ENCODE measurements at regions not wholly inside any gene's neighbourhood (a gene's known extent, or its start where the extent isn't known, plus 50 kb on each side); places are given as distances from the start of the nearest gene placed in this dataset.

- no peak overlapping the region for H3K27ac ChIP-seq (ENCODE audit: low read depth, low read length)
Measured at GRCh38 chr5:131067636-131068035, 97.4 kb downstream of the HINT1 start.

DNA sequence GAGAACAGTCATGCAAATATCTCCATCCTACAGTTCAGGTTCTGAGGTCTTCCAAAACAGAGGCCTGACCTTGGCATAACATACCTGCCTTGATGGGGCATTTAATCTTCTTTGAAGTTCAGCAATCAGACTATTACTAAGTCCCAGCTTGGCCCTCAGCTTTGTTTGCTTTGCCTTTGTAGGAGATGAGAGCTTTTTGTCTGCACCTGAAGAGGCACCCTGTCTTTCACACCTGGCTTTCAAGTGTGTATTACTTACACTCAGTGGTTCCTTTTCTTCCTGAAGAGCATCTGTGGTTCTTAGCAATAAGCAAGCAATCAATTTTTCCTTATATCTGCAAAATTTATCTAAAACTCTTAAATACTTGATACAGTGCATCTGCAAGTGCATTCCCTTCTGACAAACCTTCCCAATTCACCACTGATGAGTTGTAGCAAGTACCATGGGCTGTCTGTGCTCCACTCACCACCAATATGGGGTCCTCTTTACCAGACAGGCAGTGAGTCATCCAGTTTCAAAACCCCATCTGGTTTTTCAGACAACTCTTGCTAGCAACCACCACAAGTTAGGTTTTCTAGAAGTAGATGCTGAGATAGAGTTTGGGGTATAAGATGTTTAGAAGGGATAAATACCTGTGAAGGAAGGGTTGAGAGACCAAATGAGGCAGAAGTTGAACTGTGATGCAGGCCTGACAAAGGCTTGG is 100.2 kb downstream of the HINT1 start:
- Histone ChIP-seq H3K9me3 (ENCODE audit: control insufficient read depth in 1 of 2, low read length in 2 of 2) (peaks cover 0 to 3% of the 10 kb centered on the region in 2 donors), H3K36me3 (ENCODE audit: control insufficient read depth in 1 of 2, insufficient read depth in 2 of 2, low read length in 2 of 2) (no peaks in the 10 kb centered on the region), H3K4me3 (ENCODE audit: low read depth in 1 of 2, low read length in 2 of 2) (no peak overlapping the region), H3K9ac (ENCODE audit: low read depth in 1 of 2, low read length in 2 of 2) (no peak overlapping the region), H3K4me1 (ENCODE audit: control insufficient read depth in 1 of 2, insufficient read depth in 2 of 2, low read length in 2 of 2) (no peaks in the 10 kb centered on the region), H3K27ac (ENCODE audit: low read depth, low read length) (no peak overlapping the region), H3K27me3 (ENCODE audit: control insufficient read depth in 1 of 2, insufficient read depth in 2 of 2, low read length in 2 of 2) (no peaks in the 10 kb centered on the region)

More at GRCh38 chr5:131067636-131068035, 97.4 kb downstream of the HINT1 start:
- Histone ChIP-seq H3K9me3 (ENCODE audit: control insufficient read depth in 1 of 2, low read length in 2 of 2) (peaks cover 0 to 3% of the 10 kb centered on the region in 2 donors), H3K4me1 (ENCODE audit: control insufficient read depth in 1 of 2, insufficient read depth in 2 of 2, low read length in 2 of 2) (no peaks in the 10 kb centered on the region), H3K4me3 (ENCODE audit: low read depth in 1 of 2, low read length in 2 of 2) (no peak overlapping the region), H3K9ac (ENCODE audit: low read depth in 1 of 2, low read length in 2 of 2) (no peak overlapping the region), H3K36me3 (ENCODE audit: control insufficient read depth in 1 of 2, insufficient read depth in 2 of 2, low read length in 2 of 2) (no peaks in the 10 kb centered on the region), H3K27me3 (ENCODE audit: control insufficient read depth in 1 of 2, insufficient read depth in 2 of 2, low read length in 2 of 2) (no peaks in the 10 kb centered on the region)

DNA sequence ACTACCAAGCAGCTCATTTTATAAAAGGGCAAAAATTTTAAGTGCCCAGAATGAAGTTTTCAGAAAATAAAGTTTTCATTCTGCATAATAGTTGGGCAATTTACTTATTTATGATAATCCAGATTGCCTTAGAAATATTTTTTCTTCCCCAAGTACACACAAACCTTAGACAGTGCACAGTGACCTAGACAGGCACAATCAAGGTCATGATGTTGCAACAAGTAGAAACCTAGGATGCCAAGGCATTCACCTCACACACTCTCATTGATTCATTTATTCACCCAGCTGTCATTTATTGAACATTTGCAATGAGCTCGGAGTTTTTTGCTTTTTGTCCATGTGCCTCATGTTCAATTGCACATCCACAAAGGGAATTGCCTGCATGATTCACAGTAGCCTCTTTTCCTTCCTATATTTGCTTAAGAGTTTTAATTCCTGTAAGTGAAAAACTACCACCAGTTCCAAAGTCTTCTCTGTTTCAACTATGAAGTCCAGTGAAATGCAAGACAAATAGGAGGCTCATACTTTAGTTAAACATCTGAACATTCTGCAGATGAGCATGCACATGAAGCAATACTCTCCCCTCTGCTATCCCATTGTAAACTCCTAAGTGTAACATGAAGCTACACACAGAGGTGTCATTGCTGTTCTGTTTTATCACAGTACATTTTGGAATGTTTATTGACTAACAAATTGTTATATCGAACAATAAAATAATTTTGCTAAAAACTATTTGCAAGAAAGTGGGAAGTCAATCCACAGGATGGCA is 122.9 kb downstream of the HINT1 start:
- Histone ChIP-seq H3K27me3 (ENCODE audit: control insufficient read depth in 1 of 2, insufficient read depth in 2 of 2, low read length in 2 of 2) (no peaks in the 10 kb centered on the region), H3K4me1 (ENCODE audit: control insufficient read depth in 1 of 2, insufficient read depth in 2 of 2, low read length in 2 of 2) (no peaks in the 10 kb centered on the region), H3K4me3 (ENCODE audit: low read depth in 1 of 2, low read length in 2 of 2) (no peak overlapping the region), H3K27ac (ENCODE audit: low read depth, low read length) (no peak overlapping the region), H3K36me3 (ENCODE audit: control insufficient read depth in 1 of 2, insufficient read depth in 2 of 2, low read length in 2 of 2) (no peaks in the 10 kb centered on the region), H3K9ac (ENCODE audit: low read depth in 1 of 2, low read length in 2 of 2) (no peak overlapping the region), H3K9me3 (ENCODE audit: control insufficient read depth in 1 of 2, low read length in 2 of 2) (no peaks in the 10 kb centered on the region)

DNA sequence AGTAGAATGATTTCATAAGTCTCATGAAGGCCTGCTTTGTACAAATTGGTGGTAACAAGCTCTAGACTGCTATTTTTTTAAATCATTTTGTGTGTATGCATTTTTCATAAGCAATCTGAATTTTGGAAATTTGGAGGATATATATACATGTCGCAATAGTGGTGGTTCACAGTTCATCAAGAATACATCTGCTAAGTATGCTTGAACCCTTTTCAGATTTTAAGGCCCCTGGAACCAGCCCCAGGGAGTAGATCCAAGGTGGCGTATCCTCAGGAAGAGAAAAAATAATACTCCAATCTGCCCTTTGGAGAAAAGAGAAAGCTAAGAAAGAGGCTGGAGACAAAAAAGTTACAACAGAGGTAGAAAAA is 141.6 kb downstream of the HINT1 start:
- H3K9ac ChIP-seq (ENCODE audit: low read depth in 1 of 2, low read length in 2 of 2), result no peak overlapping the region
- H3K9me3 ChIP-seq (ENCODE audit: control insufficient read depth in 1 of 2, low read length in 2 of 2), result no peaks in the 10 kb centered on the region
- peaks cover 0 to 3% of the 10 kb centered on the region in 2 donors for H3K4me1 ChIP-seq (ENCODE audit: control insufficient read depth in 1 of 2, insufficient read depth in 2 of 2, low read length in 2 of 2)
- H3K36me3 ChIP-seq (ENCODE audit: control insufficient read depth in 1 of 2, insufficient read depth in 2 of 2, low read length in 2 of 2), result no peaks in the 10 kb centered on the region
- no peaks in the 10 kb centered on the region for H3K27me3 ChIP-seq (ENCODE audit: control insufficient read depth in 1 of 2, insufficient read depth in 2 of 2, low read length in 2 of 2)
- no peak overlapping the region for H3K27ac ChIP-seq (ENCODE audit: low read depth, low read length)
- H3K4me3 ChIP-seq (ENCODE audit: low read depth in 1 of 2, low read length in 2 of 2), result no peak overlapping the region

DNA sequence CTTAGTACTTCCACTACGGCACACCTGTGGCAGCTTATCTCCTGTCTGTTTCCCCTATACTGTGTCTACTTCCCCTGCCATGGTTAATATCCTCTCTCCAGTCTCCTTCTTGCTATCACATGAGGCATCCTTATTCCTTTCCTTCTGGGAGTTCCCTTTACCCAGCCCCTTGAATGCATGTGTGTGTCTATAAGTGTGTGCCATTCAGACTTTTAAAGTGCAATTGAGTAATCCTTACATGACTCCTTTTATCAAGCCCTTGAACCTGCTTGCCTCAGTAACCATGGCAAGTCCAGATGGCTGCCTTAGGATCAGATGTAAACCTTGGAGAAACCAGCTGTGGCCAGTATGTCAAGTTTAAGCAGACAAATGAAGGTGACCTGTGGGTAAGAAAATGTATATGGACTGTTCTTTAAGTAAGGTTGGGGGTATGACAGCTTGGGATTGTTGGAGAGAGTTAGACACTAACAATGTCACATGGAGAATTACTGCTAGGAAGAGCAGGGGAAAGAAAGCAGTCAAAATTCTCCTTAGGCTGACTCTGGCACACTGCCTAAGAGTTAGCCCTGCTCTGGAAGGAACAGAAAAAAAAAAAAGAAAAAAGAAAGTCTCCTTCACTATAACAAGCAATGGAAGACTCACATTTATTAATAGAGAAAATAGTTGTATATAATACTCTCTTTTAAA is 142.1 kb downstream of the HINT1 start:
- Histone ChIP-seq H3K36me3 (ENCODE audit: control insufficient read depth in 1 of 2, insufficient read depth in 2 of 2, low read length in 2 of 2) (no peaks in the 10 kb centered on the region), H3K27ac (ENCODE audit: low read depth, low read length) (no peak overlapping the region), H3K27me3 (ENCODE audit: control insufficient read depth in 1 of 2, insufficient read depth in 2 of 2, low read length in 2 of 2) (no peaks in the 10 kb centered on the region), H3K4me3 (ENCODE audit: low read depth in 1 of 2, low read length in 2 of 2) (no peak overlapping the region), H3K9me3 (ENCODE audit: control insufficient read depth in 1 of 2, low read length in 2 of 2) (no peaks in the 10 kb centered on the region), H3K9ac (ENCODE audit: low read depth in 1 of 2, low read length in 2 of 2) (no peak overlapping the region), H3K4me1 (ENCODE audit: control insufficient read depth in 1 of 2, insufficient read depth in 2 of 2, low read length in 2 of 2) (peaks cover 0 to 3% of the 10 kb centered on the region in 2 donors)

- no peak overlapping the region for H3K27ac ChIP-seq (ENCODE audit: low read depth, low read length)
- peaks cover 0 to 3% of the 10 kb centered on the region in 2 donors for H3K4me1 ChIP-seq (ENCODE audit: control insufficient read depth in 1 of 2, insufficient read depth in 2 of 2, low read length in 2 of 2)
- H3K9ac ChIP-seq (ENCODE audit: low read depth in 1 of 2, low read length in 2 of 2), result no peak overlapping the region
- no peaks in the 10 kb centered on the region for H3K36me3 ChIP-seq (ENCODE audit: control insufficient read depth in 1 of 2, insufficient read depth in 2 of 2, low read length in 2 of 2)
- no peak overlapping the region for H3K4me3 ChIP-seq (ENCODE audit: low read depth in 1 of 2, low read length in 2 of 2)
- no peaks in the 10 kb centered on the region for H3K9me3 ChIP-seq (ENCODE audit: control insufficient read depth in 1 of 2, low read length in 2 of 2)
- H3K27me3 ChIP-seq (ENCODE audit: control insufficient read depth in 1 of 2, insufficient read depth in 2 of 2, low read length in 2 of 2), result no peaks in the 10 kb centered on the region
Measured at GRCh38 chr5:131021646-131022045, 143.4 kb downstream of the HINT1 start.

DNA sequence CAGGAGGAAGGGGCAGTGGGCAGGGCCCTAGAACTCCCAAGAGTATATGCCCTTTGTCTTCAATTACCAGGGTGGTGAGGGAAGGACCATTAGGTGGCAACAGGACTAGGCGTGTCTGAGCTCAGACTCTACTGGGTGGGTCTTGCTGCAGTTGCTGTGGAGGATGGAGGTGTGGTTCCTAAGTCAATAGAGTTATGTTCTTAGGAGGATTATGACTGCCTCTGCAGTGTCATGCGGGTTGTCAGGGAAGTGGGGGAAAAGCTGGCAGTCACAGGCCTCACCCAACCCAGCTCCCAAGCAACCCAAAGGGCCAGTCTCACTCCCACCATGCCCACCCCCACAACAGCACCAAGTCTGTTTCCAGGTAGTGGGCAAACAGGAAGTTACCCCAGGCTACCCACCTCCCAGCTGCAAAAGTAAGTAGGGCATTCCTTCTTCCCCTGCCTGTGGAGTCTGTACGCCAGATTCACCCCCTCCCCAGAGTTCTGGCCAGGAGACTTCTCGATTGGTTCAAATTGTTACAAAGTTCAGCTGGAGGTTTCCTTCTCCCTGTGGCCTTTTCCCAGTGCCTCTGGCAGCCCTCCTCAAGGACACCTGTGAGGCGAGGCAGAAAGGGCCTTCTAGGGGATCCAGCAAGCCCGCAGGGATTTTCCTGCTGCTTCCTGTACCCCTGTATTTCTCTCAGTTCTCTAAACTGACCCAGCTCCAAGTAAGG is 145.3 kb downstream of the HINT1 start:
- H3K27me3 ChIP-seq (ENCODE audit: control insufficient read depth in 1 of 2, insufficient read depth in 2 of 2, low read length in 2 of 2), result no peaks in the 10 kb centered on the region
- peaks cover 0 to 3% of the 10 kb centered on the region in 2 donors for H3K4me1 ChIP-seq (ENCODE audit: control insufficient read depth in 1 of 2, insufficient read depth in 2 of 2, low read length in 2 of 2)
- H3K36me3 ChIP-seq (ENCODE audit: control insufficient read depth in 1 of 2, insufficient read depth in 2 of 2, low read length in 2 of 2), result no peaks in the 10 kb centered on the region
- H3K9me3 ChIP-seq (ENCODE audit: control insufficient read depth in 1 of 2, low read length in 2 of 2), result no peaks in the 10 kb centered on the region
- H3K27ac ChIP-seq (ENCODE audit: low read depth, low read length), result no peak overlapping the region
- no peak overlapping the region for H3K4me3 ChIP-seq (ENCODE audit: low read depth in 1 of 2, low read length in 2 of 2)
- H3K9ac ChIP-seq (ENCODE audit: low read depth in 1 of 2, low read length in 2 of 2), result no peak overlapping the region

- no peak overlapping the region for H3K27ac ChIP-seq (ENCODE audit: low read depth, low read length)
- peaks cover 0 to 3% of the 10 kb centered on the region in 2 donors for H3K4me1 ChIP-seq (ENCODE audit: control insufficient read depth in 1 of 2, insufficient read depth in 2 of 2, low read length in 2 of 2)
- no peak overlapping the region for H3K4me3 ChIP-seq (ENCODE audit: low read depth in 1 of 2, low read length in 2 of 2)
- H3K9ac ChIP-seq (ENCODE audit: low read depth in 1 of 2, low read length in 2 of 2), result no peak overlapping the region
- no peaks in the 10 kb centered on the region for H3K9me3 ChIP-seq (ENCODE audit: control insufficient read depth in 1 of 2, low read length in 2 of 2)
- H3K27me3 ChIP-seq (ENCODE audit: control insufficient read depth in 1 of 2, insufficient read depth in 2 of 2, low read length in 2 of 2), result no peaks in the 10 kb centered on the region
- H3K36me3 ChIP-seq (ENCODE audit: control insufficient read depth in 1 of 2, insufficient read depth in 2 of 2, low read length in 2 of 2), result no peaks in the 10 kb centered on the region
Measured at GRCh38 chr5:131019111-131019510, 145.9 kb downstream of the HINT1 start.

DNA sequence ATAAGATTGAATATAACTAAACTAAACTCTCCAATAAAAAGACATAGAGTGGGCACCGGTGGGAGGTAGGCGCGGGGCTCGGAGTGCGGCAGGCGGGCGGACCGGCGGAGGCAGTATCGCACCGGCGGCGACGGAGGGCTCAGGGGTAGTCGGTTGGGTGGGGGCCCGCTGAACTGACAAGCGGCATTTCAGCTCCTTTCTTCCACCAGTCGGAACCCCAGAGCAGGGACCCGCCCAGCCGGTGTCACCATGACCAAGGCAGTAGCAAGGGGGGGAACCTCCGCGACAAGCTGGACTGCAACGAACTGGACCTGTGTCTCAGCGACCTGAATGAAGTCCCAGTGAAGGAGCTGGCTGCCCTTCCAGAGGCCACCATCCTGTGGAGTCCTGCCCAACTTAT is 156.7 kb downstream of the HINT1 start:
- Histone ChIP-seq H3K27ac (ENCODE audit: low read depth, low read length) (no peak overlapping the region), H3K9me3 (ENCODE audit: control insufficient read depth in 1 of 2, low read length in 2 of 2) (no peaks in the 10 kb centered on the region), H3K4me1 (ENCODE audit: control insufficient read depth in 1 of 2, insufficient read depth in 2 of 2, low read length in 2 of 2) (no peaks in the 10 kb centered on the region), H3K9ac (ENCODE audit: low read depth in 1 of 2, low read length in 2 of 2) (no peak overlapping the region), H3K4me3 (ENCODE audit: low read depth in 1 of 2, low read length in 2 of 2) (no peak overlapping the region), H3K27me3 (ENCODE audit: control insufficient read depth in 1 of 2, insufficient read depth in 2 of 2, low read length in 2 of 2) (no peaks in the 10 kb centered on the region), H3K36me3 (ENCODE audit: control insufficient read depth in 1 of 2, insufficient read depth in 2 of 2, low read length in 2 of 2) (no peaks in the 10 kb centered on the region)
